GM12878 (cell line): ENCODE measurements at regions not wholly inside any gene's neighbourhood (a gene's known extent, or its start where the extent isn't known, plus 50 kb on each side); places are given as distances from the start of the nearest gene placed in this dataset.

Experiments used
- RFX5 ChIP-seq: IDR thresholded peaks from 2 replicates; pipeline ENCODE4 v1.6.1; 2011; ENCODE audit warnings: low read depth, low read length, improper control_type of control experiment
- SIN3A ChIP-seq: IDR thresholded peaks from 2 replicates; pipeline ENCODE4 v1.6.1; 2012; ENCODE audit warnings: low read depth, low read length, improper control_type of control experiment
- SPI1 ChIP-seq: IDR thresholded peaks from 2 replicates; pipeline ENCODE4 v1.6.1; 2011; ENCODE audit warnings: low read depth, mild to moderate bottlenecking, low read length, moderate library complexity, borderline replicate concordance; ENCODE audit not compliant: insufficient read depth
- TAF1 ChIP-seq: IDR thresholded peaks from 2 replicates; pipeline ENCODE4 v1.6.1; 2011; ENCODE audit warnings: mild to moderate bottlenecking, low read depth, low read length, borderline replicate concordance
- TF ChIP-seq, protein P1 (sequence below): IDR thresholded peaks from 2 replicates; pipeline ENCODE4 v1.6.1; 2011; ENCODE audit warnings: borderline replicate concordance, low read depth, mild to moderate bottlenecking, moderate library complexity, mixed read lengths, low read length; ENCODE audit not compliant: insufficient read depth; ENCODE audit errors: extremely low read length

DNA sequence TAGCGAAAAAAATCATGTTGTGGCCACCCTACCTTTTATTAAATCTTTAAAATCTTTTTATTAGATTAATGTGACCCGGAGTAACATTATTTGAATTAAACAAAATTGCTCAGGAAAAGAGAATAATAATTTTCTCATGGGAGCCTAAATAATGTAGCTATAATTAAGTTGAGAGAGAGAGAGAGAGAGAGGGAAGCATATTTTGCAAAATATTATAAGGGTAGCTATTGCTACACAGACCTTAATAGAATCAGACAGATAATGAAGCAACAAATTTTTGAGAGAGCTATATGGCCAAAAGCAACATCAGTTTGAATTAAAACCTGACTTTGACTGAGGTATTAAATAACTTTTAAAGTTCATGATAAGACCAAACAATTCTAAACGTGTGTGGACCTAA, 703.5 kb downstream of the TMTC2 start:
- TF ChIP-seq SPI1 = no peak
- TF ChIP-seq TAF1 = no peak
- no peak for TF ChIP-seq RFX5
- no peak for TF ChIP-seq SIN3A
- TF ChIP-seq, protein P1, sequence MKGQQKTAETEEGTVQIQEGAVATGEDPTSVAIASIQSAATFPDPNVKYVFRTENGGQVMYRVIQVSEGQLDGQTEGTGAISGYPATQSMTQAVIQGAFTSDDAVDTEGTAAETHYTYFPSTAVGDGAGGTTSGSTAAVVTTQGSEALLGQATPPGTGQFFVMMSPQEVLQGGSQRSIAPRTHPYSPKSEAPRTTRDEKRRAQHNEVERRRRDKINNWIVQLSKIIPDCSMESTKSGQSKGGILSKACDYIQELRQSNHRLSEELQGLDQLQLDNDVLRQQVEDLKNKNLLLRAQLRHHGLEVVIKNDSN = no peak
